HEK293 (cell line): ENCODE measurements at regions not wholly inside any gene's neighbourhood (a gene's known extent, or its start where the extent isn't known, plus 50 kb on each side); places are given as distances from the start of the nearest gene placed in this dataset.
A peak's percentile ranks its signal among the peaks of the same experiment; 100 is the strongest.

ENCODE experiments used
- BCL11A ChIP-seq: fragments of 450-650 bp; formaldehyde crosslinking; IDR thresholded peaks from 2 replicates; pipeline ENCODE4 v1.5.1; 2016; ENCODE audit warnings: low read depth, missing biosample characterization, missing genetic modification characterization
- GLI2 ChIP-seq: fragments of 450-650 bp; formaldehyde crosslinking; IDR thresholded peaks from 2 replicates; pipeline ENCODE4; 2017; ENCODE audit warnings: missing biosample characterization, missing genetic modification characterization, low read depth, borderline replicate concordance
- GLI4 ChIP-seq: fragments of 450-650 bp; formaldehyde crosslinking; IDR thresholded peaks from 2 replicates; pipeline ENCODE4 v1.5.1; 2016; ENCODE audit warnings: missing biosample characterization, missing genetic modification characterization
- HOXD13 ChIP-seq: sonication (generic); formaldehyde crosslinking; IDR thresholded peaks from 2 replicates; pipeline ENCODE4 v1.8.0; 2022; ENCODE audit warnings: missing genetic modification reagents, borderline replicate concordance
- ZNF174 ChIP-seq: fragments of 450-650 bp; formaldehyde crosslinking; IDR thresholded peaks from 2 replicates; pipeline ENCODE4 v1.5.0; 2017; ENCODE audit warnings: missing biosample characterization, mild to moderate bottlenecking, missing genetic modification characterization
- ZNF2 ChIP-seq: fragments of 450-650 bp; formaldehyde crosslinking; IDR thresholded peaks from 2 replicates; pipeline ENCODE4 v1.5.1; 2016; ENCODE audit warnings: missing biosample characterization, missing genetic modification characterization
- ZNF239 ChIP-seq: fragments of 450-650 bp; formaldehyde crosslinking; IDR thresholded peaks from 2 replicates; pipeline ENCODE4 v1.5.1; 2016; ENCODE audit warnings: missing biosample characterization, missing genetic modification characterization
- ZNF24 ChIP-seq: fragments of 450-650 bp; formaldehyde crosslinking; IDR thresholded peaks from 2 replicates; pipeline ENCODE4 v1.5.1; 2016; ENCODE audit warnings: missing biosample characterization, missing genetic modification characterization
- ZNF302 ChIP-seq: fragments of 450-650 bp; formaldehyde crosslinking; IDR thresholded peaks from 2 replicates; pipeline ENCODE4 v1.5.1; 2016; ENCODE audit warnings: missing biosample characterization, missing genetic modification characterization, low read depth
- ZNF391 ChIP-seq: fragments of 450-650 bp; formaldehyde crosslinking; IDR thresholded peaks from 2 replicates; pipeline ENCODE4 v1.5.1; 2016; ENCODE audit warnings: low read depth, missing biosample characterization, missing genetic modification characterization, borderline replicate concordance
- ZNF654 ChIP-seq: fragments of 450-650 bp; formaldehyde crosslinking; IDR thresholded peaks from 2 replicates; pipeline ENCODE4 v1.5.1; 2016; ENCODE audit warnings: low read depth, missing biosample characterization, missing genetic modification characterization
- TF ChIP-seq, protein P1 (sequence below): fragments of 450-650 bp; formaldehyde crosslinking; IDR thresholded peaks from 2 replicates; pipeline ENCODE4 v1.5.1; 2016; ENCODE audit warnings: missing biosample characterization, missing genetic modification characterization
- TF ChIP-seq, protein P2 (sequence below): fragments of 450-650 bp; formaldehyde crosslinking; IDR thresholded peaks from 2 replicates; pipeline ENCODE4 v1.5.1; 2016; ENCODE audit warnings: missing biosample characterization, missing genetic modification characterization, borderline replicate concordance
- TF ChIP-seq, protein P3 (sequence below): fragments of 450-650 bp; formaldehyde crosslinking; IDR thresholded peaks from 2 replicates; pipeline ENCODE4 v1.5.1; 2017; ENCODE audit warnings: missing biosample characterization, missing genetic modification characterization
- TF ChIP-seq, protein P4 (sequence below): fragments of 450-650 bp; formaldehyde crosslinking; IDR thresholded peaks from 2 replicates; pipeline ENCODE4 v1.5.1; 2016; ENCODE audit warnings: missing biosample characterization, missing genetic modification characterization
- TF ChIP-seq, protein P5 (sequence below): IDR thresholded peaks from 2 replicates; pipeline ENCODE4 v1.6.1; 2011; ENCODE audit warnings: mild to moderate bottlenecking, low read depth, low read length, borderline replicate concordance
- TF ChIP-seq, protein P6 (sequence below): fragments of 450-650 bp; formaldehyde crosslinking; IDR thresholded peaks from 2 replicates; pipeline ENCODE4 v1.5.1; 2016; ENCODE audit warnings: missing biosample characterization, missing genetic modification characterization
- TF ChIP-seq, protein P7 (sequence below): fragments of 450-650 bp; formaldehyde crosslinking; IDR thresholded peaks from 2 replicates; pipeline ENCODE4 v1.5.1; 2016; ENCODE audit warnings: missing biosample characterization, missing genetic modification characterization

DNA sequence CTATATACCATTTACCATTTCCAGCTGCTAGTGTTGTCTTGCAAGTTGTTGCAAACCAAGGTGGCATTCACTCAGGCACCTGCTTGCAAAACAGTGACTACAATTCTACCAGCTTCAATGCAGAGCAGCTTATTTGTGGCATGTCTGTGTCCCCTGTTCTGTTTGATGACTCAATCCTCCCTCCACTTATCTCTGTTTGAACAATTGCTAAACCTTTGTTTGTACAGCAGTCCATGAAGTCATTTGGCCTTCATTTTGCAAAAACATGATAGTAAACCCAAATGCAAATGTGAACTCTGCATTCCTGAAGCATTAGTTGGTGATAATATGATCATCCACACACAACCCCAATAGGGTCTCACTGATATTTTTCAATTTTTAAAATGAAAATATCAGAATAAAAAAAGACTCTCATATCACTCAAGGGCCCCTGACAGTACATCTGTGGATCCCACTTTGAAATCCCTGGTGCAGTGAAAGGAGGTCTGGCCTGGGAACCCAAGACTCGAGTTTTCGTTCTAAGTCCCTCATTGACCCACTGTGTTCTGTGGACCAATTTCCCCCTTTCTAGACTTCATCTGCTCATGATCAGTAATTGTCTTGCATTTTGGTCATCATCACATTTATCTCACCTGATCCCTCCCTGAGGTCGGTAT, 425.4 kb downstream of the RPS24 start (continued):
- TF ChIP-seq, protein P1, sequence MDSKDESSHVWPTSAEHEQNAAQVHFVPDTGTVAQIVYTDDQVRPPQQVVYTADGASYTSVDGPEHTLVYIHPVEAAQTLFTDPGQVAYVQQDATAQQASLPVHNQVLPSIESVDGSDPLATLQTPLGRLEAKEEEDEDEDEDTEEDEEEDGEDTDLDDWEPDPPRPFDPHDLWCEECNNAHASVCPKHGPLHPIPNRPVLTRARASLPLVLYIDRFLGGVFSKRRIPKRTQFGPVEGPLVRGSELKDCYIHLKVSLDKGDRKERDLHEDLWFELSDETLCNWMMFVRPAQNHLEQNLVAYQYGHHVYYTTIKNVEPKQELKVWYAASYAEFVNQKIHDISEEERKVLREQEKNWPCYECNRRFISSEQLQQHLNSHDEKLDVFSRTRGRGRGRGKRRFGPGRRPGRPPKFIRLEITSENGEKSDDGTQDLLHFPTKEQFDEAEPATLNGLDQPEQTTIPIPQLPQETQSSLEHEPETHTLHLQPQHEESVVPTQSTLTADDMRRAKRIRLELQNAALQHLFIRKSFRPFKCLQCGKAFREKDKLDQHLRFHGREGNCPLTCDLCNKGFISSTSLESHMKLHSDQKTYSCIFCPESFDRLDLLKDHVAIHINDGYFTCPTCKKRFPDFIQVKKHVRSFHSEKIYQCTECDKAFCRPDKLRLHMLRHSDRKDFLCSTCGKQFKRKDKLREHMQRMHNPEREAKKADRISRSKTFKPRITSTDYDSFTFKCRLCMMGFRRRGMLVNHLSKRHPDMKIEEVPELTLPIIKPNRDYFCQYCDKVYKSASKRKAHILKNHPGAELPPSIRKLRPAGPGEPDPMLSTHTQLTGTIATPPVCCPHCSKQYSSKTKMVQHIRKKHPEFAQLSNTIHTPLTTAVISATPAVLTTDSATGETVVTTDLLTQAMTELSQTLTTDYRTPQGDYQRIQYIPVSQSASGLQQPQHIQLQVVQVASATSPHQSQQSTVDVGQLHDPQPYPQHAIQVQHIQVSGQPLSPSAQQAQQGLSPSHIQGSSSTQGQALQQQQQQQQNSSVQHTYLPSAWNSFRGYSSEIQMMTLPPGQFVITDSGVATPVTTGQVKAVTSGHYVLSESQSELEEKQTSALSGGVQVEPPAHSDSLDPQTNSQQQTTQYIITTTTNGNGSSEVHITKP (tag by site-specific recombination), result peak; percentile 74
- TF ChIP-seq ZNF2 (tag by site-specific recombination) (no peak), ZNF391 (tag by site-specific recombination) (peak; percentile 53; the same call in 1 of the 2 replicates), ZNF239 (tag by site-specific recombination) (no peak), GLI4 (tag by site-specific recombination) (no peak), BCL11A (tag by site-specific recombination) (peak; percentile 61; the same call in 1 of the 2 replicates), ZNF654 (tag by site-specific recombination) (no peak), GLI2 (tag by site-specific recombination) (peak; percentile 78; the same call in 1 of the 2 replicates), ZNF24 (tag by site-specific recombination) (peak; percentile 96), ZNF174 (tag by site-specific recombination) (no peak), HOXD13 (no peak), ZNF302 (no peak)
- TF ChIP-seq, protein P2, sequence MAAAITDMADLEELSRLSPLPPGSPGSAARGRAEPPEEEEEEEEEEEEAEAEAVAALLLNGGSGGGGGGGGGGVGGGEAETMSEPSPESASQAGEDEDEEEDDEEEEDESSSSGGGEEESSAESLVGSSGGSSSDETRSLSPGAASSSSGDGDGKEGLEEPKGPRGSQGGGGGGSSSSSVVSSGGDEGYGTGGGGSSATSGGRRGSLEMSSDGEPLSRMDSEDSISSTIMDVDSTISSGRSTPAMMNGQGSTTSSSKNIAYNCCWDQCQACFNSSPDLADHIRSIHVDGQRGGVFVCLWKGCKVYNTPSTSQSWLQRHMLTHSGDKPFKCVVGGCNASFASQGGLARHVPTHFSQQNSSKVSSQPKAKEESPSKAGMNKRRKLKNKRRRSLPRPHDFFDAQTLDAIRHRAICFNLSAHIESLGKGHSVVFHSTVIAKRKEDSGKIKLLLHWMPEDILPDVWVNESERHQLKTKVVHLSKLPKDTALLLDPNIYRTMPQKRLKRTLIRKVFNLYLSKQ (tag by site-specific recombination), result no peak
- TF ChIP-seq, protein P3, sequence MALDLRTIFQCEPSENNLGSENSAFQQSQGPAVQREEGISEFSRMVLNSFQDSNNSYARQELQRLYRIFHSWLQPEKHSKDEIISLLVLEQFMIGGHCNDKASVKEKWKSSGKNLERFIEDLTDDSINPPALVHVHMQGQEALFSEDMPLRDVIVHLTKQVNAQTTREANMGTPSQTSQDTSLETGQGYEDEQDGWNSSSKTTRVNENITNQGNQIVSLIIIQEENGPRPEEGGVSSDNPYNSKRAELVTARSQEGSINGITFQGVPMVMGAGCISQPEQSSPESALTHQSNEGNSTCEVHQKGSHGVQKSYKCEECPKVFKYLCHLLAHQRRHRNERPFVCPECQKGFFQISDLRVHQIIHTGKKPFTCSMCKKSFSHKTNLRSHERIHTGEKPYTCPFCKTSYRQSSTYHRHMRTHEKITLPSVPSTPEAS, result no peak
- TF ChIP-seq, protein P4, sequence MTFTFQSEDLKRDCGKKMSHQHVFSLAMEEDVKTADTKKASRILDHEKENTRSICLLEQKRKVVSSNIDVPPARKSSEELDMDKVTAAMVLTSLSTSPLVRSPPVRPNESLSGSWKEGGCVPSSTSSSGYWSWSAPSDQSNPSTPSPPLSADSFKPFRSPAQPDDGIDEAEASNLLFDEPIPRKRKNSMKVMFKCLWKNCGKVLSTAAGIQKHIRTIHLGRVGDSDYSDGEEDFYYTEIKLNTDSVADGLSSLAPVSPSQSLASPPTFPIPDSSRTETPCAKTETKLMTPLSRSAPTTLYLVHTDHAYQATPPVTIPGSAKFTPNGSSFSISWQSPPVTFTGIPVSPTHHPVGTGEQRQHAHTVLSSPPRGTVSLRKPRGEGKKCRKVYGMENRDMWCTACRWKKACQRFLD (tag by site-specific recombination), result no peak
- TF ChIP-seq, protein P5, sequence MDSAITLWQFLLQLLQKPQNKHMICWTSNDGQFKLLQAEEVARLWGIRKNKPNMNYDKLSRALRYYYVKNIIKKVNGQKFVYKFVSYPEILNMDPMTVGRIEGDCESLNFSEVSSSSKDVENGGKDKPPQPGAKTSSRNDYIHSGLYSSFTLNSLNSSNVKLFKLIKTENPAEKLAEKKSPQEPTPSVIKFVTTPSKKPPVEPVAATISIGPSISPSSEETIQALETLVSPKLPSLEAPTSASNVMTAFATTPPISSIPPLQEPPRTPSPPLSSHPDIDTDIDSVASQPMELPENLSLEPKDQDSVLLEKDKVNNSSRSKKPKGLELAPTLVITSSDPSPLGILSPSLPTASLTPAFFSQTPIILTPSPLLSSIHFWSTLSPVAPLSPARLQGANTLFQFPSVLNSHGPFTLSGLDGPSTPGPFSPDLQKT, result no peak
- TF ChIP-seq, protein P6, sequence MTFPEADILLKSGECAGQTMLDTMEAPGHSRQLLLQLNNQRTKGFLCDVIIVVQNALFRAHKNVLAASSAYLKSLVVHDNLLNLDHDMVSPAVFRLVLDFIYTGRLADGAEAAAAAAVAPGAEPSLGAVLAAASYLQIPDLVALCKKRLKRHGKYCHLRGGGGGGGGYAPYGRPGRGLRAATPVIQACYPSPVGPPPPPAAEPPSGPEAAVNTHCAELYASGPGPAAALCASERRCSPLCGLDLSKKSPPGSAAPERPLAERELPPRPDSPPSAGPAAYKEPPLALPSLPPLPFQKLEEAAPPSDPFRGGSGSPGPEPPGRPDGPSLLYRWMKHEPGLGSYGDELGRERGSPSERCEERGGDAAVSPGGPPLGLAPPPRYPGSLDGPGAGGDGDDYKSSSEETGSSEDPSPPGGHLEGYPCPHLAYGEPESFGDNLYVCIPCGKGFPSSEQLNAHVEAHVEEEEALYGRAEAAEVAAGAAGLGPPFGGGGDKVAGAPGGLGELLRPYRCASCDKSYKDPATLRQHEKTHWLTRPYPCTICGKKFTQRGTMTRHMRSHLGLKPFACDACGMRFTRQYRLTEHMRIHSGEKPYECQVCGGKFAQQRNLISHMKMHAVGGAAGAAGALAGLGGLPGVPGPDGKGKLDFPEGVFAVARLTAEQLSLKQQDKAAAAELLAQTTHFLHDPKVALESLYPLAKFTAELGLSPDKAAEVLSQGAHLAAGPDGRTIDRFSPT (tag by site-specific recombination), result 0 out of 2 replicates have a peak, but pooled peaks have one; percentile 69
- TF ChIP-seq, protein P7, sequence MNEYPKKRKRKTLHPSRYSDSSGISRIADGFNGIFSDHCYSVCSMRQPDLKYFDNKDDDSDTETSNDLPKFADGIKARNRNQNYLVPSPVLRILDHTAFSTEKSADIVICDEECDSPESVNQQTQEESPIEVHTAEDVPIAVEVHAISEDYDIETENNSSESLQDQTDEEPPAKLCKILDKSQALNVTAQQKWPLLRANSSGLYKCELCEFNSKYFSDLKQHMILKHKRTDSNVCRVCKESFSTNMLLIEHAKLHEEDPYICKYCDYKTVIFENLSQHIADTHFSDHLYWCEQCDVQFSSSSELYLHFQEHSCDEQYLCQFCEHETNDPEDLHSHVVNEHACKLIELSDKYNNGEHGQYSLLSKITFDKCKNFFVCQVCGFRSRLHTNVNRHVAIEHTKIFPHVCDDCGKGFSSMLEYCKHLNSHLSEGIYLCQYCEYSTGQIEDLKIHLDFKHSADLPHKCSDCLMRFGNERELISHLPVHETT (tag by site-specific recombination), result peak; percentile 96
